GM03348 (cell line): ENCODE measurements at regions not wholly inside any gene's neighbourhood (a gene's known extent, or its start where the extent isn't known, plus 50 kb on each side); places are given as distances from the start of the nearest gene placed in this dataset.

ENCODE experiments used
- DNase-seq: peaks from one replicate; pipeline ENCODE4 v3.0.0; 2012; ENCODE audit warnings: low spot score

DNA sequence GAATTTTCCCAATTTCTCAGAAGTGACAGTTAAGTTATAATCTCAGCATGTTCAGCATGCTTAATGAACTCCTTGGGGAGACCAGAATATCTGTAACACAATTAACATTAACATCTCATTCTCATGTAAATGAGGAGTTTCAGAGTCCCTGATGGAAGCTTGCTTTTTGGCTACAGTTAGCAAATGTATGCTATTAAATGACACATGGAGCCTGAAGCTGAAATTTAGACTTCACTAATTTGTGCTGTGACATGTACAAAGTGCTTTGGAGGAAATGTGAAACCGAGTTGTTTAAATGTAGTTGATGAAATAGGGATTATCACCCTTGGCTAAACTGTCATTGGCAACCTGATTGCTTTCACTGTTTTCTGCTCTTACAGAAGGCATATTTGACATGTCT is 2265.1 kb upstream of the PCDH20 start:
- no peak for DNase-seq

DNA sequence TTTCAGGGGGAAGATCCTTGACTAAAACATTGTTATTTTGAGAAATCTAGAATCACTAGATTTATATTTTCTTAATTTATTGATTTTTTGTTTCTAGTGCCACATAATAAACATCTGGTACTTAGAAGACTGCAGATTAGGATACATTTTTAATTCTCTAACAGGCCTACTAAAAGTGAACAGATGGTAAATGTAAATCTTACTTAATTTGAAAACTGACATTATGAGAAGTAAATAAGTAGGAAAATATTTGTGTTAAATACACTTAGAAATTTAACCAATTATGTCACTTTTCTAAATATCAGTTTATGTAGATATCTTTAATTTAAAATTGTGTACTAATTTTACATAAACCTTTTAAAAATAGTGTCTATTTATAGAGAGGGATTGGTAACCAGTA is 2255.6 kb upstream of the PCDH20 start:
- no peak for DNase-seq

DNA sequence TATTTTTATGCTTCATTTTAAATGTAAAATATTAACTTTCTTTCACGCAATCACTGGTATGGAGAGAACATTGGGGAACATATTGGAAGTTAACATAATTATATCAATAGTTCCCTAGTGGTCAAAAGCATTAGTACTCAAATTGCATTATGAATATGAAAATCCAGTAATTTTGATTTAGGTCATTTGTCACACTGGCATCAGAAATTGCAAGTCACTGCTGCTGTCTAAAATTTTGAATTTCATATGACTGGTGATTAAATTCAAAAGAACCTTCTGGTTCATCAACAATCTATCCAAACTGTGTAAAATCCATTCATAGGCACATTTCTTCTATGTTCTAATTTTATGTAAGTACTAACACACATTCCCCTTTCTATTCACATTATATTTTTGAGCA is 2235.7 kb upstream of the PCDH20 start:
- no peak for DNase-seq

DNA sequence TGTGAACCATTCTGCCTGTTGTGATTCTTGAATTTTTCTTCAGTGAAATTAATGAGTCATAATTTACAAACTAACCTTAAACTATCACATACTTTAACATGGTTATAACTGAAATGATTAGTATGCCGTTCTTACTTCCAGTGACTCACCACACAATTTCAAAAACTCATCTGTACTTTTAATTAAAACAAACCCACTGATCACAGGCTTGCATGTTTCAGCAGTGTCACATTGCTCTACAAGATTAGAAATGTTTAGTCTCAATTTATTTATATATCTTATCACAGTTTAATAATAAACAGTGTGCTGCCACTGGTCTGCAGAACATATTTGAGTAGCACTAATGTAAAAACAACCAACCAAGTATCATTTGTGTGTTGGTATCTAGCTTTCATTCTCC is 2227.9 kb upstream of the PCDH20 start:
- DNase-seq: no peak

DNA sequence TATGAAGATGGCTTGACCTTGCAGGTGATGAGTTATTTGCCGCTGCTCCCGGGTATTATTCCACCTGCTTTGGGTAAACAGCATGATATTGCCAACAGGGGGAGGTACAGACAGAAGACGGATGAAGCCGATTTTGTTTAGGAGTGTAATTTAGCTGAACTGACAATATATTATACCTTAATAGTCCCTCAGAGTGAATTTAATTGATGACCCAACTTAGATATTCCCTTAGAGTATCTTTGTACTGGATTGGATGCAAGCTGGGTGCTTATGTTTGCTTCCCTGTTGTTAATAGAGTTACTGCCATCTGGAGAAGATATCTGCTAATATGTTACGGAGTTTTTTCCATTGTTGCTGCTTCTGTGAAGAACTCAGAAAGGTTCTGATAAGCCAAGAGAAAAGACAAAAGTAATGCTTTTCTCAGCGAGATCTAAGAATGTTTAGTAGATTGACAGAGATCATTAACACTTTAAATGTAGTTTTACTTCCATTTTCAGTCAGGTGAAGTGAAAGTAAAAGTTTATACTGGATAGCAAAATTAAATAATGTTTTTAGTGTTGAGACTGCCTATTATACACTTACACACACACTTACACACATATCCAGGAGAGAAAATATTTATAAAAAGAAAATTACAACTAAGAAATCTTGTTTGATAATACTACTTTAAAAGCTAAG is 2220.8 kb upstream of the PCDH20 start:
- peak; percentile 1 for DNase-seq

DNA sequence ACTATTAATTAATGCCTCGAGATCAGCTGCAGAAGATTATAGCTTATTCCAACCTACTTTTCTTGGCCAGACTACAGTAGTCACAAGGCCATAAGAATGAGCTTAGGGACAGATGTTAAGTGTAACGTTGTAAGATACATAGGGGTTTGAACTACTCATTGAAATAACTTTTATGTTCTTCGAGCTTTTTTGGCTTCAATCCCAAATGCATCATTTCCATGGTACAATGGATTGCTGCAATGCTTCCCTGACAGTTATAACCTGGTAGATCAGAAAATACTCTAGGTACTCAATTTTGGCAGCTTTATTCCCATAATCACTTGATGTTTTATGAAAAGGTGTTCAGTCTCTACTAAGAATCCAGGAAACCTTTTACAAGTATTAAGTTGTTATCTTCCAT is 2216.7 kb upstream of the PCDH20 start:
- no peak for DNase-seq

DNA sequence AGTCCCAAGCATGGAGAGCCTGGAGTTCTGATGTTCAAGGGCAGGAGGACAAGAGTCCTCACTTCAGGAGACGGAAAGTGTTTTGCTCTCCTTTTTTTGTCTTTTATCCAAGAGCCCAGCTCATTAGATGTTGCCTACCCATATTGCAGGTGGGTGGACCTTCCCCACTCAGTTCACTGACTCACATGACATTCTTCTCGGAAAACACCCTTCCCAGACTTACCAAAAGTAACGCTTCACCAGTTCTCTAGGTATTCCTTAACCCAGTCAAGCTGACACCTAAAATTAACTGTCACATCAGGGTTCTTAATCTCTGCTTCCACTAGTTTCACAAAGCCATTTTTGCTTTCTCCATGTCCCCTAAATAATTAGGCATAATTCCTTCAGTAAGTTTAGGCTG is 2215.4 kb upstream of the PCDH20 start:
- no peak for DNase-seq

DNA sequence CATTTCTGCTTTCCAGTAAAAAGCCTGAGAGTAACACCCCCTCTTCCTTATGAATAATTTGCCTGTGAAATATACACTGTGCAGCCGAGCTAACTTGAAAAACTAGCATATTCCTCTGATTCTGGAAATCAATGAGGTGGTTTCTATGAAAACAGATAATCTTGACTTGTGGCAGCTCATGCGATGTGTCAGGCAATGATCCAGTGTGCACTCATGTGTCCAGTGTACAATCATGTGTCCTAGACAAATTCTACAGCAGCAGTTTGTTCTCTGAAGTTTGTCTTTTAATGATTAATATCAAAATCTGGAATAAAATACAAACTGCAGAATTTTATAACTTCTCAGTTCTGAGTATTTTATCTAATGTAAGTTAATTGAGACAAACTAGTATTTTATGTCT is 2213.9 kb upstream of the PCDH20 start:
- no peak for DNase-seq

DNA sequence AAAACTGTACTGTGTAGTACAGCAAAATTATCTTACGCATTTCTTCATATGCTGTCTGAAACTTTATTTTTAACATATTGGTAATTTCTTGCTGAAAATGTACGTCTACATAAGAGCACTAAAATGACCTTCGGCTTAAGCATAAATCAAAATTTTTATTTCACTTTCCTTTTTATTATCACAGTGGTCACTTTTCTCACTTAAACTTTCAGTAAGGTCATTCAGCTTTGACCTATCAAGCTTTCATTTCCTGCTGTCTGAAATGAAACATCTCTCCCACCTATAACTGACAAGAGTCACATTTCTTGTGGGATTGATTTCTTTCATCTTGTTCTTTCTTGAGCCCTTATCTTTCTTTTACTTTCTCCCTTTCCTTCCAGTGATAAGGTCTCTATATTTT is 2212.7 kb upstream of the PCDH20 start:
- DNase-seq: no peak

DNA sequence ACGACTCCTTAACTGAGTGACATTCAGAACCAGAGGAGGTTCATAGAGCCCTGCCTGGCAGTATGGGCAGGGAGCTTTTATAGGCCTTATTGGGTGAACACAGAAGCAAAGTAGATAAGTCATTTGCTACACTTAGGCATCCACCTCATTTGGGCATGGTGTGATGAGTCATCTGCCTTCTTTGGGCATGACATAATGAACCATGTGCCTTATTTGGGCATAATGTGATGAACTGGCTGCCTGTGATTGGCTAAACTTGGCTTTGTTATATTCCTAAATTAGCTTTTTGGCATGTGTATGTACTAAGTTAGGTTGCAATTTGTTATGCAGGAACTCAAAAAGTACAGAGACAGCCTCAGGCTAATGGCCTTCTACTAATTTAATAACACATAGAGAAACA is 2210.2 kb upstream of the PCDH20 start:
- no peak for DNase-seq

DNA sequence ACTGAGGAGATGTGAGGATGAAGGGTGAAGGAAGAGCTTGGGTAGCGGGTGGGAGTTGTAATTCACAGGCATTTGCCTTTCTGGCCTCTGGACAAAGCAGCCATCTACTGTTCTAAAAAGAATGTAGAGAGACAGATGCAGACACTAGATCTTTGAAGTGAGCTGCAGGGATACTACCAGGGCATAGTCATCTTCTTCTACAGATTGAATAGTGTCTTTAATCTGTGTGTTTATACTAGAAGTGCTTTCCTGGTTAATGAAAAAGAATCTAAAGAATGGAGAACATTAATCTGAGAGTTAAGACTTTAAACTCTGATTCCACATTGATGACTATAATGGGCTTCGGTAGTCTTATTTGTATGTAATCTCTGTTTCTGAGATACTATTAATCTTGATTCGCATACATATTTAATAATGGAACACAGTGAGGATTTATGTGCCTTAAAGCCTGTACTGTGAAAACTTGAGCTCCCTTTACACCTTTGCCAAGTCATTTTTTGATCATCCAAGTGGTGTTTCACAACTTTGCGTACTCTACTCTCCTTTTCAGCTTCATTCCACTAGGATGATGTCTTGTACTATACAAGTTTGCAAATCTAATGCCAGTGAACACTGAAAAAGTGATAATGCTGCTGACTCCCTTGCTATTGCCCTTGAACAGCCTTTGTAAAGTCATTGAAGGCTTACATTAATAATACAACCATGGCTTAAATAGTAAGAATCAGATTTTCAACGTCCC is 2199.4 kb upstream of the PCDH20 start:
- no peak for DNase-seq

DNA sequence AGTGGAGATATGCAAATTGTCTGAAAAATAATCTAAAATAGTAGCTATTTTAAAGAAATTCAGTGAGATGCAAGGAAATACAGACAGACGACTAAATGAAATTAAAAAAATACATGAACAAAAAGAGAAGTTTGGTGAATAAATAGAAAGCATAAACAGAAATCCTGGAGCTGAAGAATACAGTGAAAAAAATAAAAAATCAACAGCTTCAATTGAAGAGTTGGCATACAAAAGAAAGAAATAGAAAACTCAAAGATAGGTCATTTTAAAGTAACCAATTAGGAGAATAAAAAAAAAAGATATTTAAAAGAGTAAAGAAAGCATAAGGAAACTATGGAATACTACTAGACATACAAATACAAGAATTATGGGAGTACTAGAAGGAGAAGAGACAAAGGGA is 2191.5 kb upstream of the PCDH20 start:
- DNase-seq: no peak

DNA sequence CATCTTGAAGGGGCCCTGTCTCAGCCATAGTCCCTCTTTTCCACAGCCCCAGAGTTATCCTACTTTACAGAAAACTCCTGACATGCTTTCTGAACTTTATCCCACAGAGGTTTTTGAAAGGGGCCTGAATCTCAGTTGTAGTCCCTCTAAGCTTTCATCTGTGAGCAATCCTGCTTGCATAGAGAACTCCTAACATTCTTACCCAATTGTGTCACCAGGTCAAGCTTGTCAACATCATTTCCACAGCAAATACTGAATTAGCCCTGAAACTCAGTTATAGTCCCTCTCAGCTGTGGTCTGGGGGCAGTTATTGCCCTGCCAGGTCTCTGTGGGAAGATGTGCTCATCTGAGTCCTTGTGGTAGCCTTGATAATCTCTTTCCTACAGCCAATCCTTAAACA is 2190.3 kb upstream of the PCDH20 start:
- no peak for DNase-seq

DNA sequence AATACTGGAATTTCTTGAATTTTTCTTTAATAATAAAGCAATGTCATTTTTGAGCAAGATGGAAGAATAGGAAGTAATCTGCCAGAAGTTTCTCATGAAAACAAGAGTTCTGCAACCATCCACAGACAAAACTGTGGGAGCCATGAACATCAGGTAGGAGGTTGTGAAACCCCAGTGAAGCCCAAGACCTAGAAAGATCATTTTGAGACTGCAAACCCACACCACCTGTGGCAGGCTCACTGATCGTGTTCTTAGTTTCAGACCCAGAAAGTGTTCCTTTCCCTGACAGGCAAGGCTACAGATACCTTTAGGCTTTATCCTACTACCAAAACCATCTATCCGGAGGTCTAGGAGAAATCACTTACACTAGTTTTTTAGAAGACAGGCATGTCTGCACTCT is 2189.8 kb upstream of the PCDH20 start:
- no peak for DNase-seq

DNA sequence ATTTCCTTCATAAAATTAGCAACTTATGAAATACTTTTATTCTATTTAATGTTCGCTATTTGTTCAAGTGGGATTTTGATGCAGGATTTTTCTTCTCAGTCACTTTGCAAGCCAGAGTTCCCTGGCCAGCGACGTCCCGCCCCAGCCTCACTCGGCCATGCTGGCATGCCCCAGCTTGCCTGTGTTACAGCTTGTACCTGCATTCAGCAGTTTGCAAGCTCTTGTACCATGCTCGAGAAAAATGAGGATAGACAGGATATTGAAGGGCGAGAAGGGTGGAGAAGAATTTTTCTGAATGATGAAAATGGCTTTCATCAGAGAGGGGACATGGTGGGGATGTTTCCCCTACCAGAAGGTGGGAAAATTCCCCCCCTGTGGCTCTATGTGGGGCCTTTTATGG is 2180.2 kb upstream of the PCDH20 start:
- no peak for DNase-seq

DNA sequence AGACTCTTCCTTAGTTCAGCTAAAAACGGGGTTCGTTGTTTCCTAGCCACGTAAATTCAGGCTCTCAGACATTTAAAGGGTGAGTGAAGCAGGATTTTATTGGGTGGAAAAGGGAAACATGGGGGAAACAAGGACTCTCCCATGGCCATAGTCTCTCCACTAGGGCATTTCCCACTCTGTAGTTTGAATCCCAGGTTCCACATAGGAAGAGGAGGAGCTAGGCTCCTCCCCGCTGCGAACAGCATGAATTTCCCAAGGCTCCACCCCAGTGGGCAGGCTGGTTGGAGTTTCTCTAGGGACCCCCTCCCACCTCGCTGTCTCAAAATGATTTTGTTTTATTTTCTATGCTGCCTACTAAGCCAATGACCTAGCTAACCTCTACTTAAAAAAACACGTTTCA is 2170.8 kb upstream of the PCDH20 start:
- no peak for DNase-seq

DNA sequence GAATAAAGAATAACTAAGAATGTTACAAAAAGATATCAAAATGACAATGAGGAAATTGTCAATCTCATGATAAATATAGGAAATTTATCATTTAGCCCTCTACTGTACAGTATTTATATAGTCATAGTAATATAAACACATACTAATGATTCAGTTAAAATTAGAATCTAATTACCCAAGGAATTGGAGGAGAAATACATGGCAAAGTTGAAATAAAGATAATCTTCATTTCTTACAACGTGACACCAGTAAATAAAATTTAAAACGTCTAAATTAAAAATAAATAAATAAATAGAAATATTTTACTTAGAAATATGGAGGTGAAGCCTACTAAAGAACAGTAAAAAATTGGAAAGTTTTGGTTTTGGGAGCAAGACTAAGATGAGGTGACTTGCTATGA is 2163.1 kb upstream of the PCDH20 start:
- DNase-seq: no peak

DNA sequence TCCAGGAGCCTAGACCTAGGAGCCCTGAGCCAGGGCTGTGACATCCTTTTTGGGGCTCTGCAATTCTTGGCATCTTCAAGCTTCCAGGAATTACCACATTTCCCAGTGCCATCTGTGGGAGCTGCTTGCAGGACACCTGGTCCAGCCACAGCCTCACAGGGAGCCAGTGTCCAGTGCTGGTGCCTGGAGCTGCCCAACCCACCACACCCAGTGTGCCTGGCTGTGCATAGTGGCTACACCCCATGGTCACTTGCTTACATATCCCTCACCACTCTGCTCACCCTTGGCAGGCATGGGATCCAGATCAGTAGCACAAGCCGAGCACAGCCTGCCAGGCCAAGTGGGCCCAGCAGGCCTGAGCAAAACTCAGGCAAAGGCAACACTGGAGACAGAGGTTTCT is 2151.4 kb upstream of the PCDH20 start:
- DNase-seq: no peak

DNA sequence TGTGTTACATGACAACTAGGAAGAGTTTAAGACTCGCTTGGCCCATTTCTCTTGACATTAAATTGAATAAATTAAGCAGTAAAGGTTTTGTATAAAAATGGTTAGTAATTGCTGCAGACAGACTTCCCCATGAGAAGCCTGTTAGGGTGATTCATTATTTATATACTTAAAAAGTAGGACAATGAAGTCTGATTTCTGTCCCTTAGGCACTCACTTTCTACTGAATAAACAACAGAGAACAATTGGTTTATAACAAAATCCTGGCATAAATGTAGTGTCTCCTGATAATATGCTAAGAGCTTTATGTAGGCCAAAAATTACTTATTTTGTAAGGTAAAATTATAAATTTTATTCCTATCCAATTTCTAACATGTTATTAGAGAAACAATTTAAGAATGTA is 2138.5 kb upstream of the PCDH20 start:
- no peak for DNase-seq

DNA sequence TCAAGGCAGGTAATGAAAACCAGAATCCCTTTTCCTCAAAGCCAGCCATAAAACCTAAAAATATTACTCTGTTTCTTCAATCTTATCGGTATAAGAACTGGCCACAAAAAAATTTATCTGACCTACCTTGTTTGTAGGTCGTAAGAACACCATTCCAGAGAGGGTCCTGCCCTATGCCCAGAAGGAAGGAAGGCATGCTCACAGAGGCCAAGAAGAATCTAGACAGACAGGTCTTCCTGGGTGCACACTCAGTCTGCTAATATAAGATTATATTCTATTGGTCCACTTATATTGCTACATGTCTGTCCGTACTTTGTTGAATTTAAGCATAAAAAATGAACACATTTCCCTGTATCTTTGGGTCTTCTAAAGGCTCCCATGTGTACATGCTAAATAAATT is 2136.1 kb upstream of the PCDH20 start:
- no peak for DNase-seq

DNA sequence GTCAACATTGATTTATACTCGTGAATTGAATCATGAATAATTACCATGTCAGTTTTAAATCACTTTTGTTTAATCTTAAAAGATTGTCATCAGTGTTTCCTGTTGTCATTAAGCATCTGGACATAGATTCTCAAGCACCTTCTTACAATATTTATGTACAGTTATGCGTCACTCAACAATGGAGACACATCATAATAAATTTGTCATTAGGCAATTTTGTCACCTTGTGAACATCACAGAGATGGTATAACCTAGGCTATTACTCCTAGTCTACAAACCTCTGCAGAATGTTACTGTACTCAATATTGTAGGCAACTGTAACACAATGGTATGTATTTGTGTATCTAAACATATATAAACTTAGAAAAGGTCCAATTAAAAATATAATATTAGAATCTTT is 2130.9 kb upstream of the PCDH20 start:
- DNase-seq: no peak

DNA sequence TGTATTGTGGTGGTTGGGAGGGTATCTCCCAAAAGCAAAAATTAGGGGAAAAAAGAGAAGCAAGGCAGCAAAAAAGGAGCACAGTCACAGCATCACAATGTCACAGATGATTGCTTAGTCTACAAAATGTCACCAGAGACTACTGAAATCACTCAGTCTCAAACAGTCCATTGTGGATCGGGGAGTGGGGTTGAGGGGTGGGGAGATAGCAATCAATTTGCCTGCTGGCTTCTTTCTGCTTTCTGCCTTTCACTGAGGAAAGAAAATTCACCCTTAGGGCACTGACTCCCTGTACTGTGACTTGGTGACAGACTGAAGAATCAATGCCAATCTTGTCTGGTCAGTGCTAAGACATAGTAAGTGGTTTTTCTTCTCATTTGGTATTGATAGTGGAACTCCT is 2127.1 kb upstream of the PCDH20 start:
- DNase-seq: no peak

DNA sequence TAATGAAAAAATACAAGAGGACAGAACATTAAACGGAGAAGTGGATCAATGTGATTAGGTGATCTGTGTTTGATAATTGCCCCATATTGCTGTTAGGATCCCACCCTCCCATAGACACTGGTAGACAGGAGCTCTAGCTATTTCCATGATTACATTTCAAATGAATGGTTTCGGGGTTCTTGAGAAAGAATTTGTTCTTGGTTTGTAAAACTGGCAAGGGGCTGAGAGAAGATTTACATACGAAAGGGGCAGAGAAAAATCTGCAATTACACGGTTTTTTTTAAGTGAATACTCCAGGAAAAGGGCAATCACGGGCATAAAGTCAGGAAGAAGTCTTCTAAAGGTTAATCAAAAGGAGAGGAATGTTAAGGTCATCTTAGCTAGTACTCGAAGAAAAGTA is 2125.7 kb upstream of the PCDH20 start:
- no peak for DNase-seq

DNA sequence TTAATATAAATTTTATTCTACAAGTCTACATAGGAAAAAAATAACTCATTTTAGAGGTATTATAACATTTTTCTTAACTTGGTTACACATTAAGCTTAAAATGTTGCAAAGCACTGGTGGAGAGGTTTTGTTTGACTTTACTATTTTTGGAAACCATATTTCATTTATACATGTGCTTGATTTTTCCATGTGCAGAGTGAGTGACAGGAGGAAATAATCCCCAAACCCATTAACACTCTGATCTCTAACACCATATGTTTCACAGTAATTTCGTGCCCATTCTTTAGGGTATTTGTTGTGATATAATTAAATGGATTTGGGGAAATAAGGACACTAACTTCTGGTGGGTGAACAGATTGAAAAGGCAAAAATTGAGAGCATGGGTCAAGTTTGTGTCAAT is 2124.4 kb upstream of the PCDH20 start:
- no peak for DNase-seq
